ENCODE measurements at regions not wholly inside any gene's neighbourhood (a gene's known extent, or its start where the extent isn't known, plus 50 kb on each side); places are given as distances from the start of the nearest gene placed in this dataset.
A peak's percentile ranks its signal among the peaks of the same experiment; 100 is the strongest.
"Not testable (repeated sequence)": the region's sequence is repeated elsewhere in the genome, so short reads cannot be mapped to it uniquely, and the experiment has no call there.

DNA sequence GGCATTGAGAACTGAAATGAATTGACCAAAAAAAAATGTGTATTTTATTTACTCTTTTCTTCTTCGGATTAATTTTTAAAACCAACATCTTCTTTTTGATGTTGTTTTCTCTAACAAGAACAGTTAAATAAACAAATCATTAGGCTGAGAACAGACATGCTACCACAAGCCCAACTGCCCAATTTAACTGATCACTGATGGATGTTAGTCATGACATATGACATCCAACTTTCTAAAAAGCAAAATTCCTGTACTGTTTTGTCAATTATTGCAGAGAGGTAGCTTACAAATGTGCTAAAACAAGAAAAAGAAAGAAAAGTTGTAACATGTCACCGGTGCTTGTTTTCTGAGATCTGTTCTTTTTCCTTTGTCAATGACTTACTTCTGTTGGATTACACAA, 232.1 kb downstream of the C11orf87 start:
- DNase-seq (ENCODE audit: low spot score) = no peak
- in situ Hi-C loops (cut with HindIII; ENCODE audit: low sequenced_read_pairs) = no loop called here

DNA sequence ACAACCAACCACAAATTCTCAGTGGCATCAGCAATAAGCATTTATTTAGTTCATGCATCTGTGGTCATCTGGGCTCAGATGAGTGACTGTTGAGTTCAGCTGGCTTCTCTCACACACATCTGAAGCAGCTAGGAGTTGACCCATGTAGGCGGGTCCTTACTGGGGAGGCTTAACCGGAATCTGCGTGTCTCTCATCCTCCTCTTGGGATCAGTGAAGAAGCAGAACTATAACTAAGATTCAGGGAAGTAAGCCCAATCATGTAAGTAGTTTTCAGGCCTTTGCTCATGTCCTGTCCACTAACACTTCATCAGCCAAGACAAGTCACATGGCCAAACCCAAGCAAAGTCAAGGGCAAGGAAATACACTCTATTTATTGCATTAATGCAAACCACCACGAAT, 236.2 kb downstream of the C11orf87 start:
- DNase-seq (ENCODE audit: low spot score) = no peak
- in situ Hi-C loops (cut with HindIII; ENCODE audit: low sequenced_read_pairs) = no loop called here

DNA sequence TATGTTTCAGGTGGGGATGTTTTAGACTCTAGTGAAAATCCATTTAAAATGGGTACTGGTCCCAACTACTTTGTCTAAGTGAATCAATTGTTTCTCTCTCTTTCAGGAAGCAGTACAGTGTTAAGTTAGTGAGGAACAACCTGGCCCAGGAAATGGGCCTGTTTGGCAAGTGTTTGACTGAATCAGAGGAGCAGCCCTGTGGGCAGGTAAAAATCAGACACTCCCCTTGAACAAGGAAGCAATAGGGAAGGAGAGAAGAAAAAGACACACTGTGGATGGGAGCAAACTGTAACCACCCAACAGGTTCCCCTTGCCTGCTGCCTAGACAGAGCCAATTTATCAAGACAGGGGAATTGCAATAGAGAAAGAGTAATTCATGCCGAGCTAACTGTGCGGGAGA, 245.7 kb downstream of the C11orf87 start:
- in situ Hi-C loops (cut with HindIII; ENCODE audit: low sequenced_read_pairs) = no loop called here
- no peak for DNase-seq (ENCODE audit: low spot score)

DNA sequence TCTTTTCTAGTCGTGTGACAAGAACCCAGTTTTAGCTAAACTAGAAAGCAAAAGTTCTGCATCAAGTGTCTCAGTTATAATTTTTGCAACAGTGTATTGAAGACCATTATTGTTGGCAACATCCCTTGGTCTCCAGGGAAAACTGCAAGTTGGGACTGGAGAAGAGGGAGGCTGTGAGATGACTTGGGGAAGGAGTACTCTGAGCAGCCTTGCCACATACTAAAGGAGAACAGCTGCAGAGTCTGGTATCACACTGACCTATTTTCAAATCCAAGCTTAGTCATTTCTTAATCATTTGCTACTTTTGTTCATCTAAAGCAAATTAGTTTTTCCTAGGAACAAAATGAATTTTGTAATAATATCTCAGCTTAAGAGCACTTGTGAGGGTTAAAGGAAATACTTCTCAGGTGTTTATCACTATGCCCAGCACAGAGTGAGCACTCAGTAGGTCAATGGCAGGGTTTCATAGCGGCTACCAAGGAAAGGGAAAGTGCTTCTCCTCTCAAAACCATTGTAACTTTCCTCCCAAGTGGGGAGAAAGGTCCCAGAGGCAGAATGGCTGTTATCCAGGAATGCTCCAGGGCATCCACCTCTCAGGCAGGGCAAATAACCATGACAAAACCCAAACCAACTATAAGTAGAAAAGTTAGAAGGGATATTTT, 247.1 kb downstream of the C11orf87 start:
- no peak for DNase-seq (ENCODE audit: low spot score)
- in situ Hi-C loops (cut with HindIII; ENCODE audit: low sequenced_read_pairs) = no loop called here

DNA sequence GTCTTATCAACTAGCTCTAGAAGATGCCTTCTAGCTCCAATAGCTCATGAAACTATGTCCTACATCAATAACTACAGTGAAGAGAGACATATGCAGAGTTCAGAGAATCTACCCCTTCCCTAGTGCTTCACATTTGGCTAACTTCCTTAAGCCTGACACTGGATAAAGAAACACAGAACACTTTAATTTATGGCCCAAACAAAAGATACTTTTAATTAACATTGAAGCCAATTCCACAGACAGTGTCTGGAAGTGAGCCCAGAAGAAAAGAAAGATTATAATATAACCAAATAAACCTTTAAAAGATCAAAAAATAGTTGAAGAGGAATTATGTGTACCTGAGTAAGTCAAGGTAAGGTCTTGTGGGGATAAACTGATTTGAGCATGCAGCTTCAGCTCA, 255.2 kb downstream of the C11orf87 start:
- DNase-seq (ENCODE audit: low spot score) = no peak
- in situ Hi-C loops (cut with HindIII; ENCODE audit: low sequenced_read_pairs) = no loop called here

DNA sequence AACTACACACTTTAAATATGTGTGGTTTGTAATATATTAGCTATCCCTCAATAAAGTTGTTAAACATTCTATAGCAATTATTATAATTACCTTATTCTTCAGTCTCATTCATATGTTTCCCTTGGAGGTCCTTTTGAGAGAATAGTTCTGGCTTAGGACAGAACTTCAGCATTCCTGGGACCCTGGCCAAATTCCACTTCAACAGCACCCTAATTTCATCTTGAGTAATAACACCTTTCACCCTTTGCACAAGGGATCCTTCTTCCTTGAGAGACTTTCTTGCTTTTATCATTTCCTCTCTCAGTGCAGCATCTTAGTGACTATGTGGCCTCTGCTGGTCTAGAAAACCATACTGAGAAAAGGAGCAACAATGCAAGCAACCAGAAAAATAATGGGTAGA, 255.9 kb downstream of the C11orf87 start:
- in situ Hi-C loops (cut with HindIII; ENCODE audit: low sequenced_read_pairs) = no loop called here
- DNase-seq (ENCODE audit: low spot score) = no peak

DNA sequence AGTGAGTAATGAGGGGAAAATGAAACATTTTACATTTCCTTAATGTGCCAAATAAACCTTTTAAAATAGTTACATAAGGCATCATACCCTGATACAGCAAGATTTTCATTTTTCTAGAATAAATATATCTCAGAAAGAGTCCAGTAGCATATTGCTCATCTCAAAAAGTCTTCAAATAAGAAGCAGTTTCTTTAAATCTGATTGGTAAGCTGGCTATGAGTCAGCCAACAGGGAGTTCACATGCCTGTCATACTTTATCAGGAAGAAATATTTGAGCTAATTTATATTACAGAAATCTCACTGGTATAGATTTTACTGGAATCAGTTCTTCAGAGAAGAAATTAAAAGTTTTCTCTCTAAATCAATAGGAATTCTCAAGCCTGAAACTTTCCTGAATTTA, 258.1 kb downstream of the C11orf87 start:
- in situ Hi-C loops (cut with HindIII; ENCODE audit: low sequenced_read_pairs) = no loop called here
- DNase-seq (ENCODE audit: low spot score) = no peak

DNA sequence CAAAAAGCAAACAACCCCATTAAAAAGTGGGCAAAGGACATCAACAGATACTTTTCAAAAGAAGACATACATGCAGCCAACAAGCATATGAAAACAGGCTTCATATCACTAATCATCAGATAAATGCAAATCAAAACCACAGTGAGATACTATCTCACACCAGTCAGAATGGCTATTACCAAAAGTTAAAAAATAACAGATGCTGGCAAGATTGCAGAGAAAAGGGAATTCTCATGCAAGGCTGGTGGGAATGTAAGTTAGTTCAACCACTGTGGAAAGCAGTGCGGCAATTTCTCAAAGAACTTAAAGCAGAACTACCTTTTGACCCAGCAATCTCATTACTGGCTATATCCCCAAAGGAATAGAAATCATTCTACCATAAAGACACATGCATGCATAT, 260.8 kb downstream of the C11orf87 start:
- in situ Hi-C loops (cut with HindIII; ENCODE audit: low sequenced_read_pairs); DNase-seq (ENCODE audit: low spot score): not testable (repeated sequence)

DNA sequence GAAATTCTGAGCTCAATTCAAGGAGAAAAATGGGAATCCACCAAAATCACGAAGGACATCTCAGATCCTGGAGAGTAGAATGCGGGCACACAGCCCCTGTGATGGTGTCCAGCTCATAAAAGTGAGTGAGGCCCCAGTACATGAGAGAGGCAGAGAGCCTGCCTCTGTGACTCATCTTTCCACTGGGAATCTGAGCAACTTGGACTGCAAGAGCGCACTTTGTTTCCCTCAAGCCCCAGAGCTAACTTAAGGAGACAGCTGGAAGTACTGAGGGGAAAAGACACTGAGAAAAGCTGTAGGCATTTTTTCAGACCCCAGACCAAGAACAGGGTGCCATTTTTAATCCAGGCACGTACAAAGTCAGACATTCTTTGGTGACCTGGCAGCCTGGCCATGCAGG, 273.7 kb downstream of the C11orf87 start:
- in situ Hi-C loops (cut with HindIII; ENCODE audit: low sequenced_read_pairs) = no loop called here
- no peak for DNase-seq (ENCODE audit: low spot score)

DNA sequence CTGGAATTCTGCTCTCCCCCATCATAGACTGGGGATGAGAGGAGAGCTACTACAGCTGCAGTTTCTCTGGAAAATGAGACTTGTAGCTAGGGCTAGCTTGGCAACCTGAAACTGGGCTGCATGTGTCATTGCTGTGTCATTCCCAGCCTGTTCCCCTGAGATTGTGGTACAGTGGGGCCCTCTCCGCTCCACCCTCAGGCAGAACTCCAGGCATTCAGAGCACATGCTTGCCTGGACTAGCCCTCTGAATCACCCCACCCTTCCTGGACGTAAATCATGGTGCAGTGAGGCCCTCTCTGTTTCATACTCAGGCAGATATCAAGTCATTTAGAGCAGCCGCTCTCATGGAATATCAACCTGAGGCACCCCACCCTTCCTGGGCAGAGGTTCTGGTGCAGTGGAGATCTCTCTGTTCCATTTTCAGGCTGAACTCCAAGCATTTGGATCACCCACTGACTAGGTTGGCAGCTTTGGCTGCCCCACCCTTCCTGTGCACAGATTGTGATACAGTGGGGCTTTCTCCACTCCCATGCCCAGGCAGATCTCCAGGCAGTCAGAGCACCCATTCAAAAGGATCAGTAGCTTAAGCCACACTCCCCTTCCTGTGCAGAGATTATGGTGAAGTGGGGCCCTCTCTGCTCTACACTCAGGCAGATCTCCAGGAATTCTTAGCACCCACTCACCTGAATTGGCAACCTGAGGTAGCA, 274.4 kb downstream of the C11orf87 start:
- no peak for DNase-seq (ENCODE audit: low spot score)
- in situ Hi-C loops (cut with HindIII; ENCODE audit: low sequenced_read_pairs) = no loop called here

DNA sequence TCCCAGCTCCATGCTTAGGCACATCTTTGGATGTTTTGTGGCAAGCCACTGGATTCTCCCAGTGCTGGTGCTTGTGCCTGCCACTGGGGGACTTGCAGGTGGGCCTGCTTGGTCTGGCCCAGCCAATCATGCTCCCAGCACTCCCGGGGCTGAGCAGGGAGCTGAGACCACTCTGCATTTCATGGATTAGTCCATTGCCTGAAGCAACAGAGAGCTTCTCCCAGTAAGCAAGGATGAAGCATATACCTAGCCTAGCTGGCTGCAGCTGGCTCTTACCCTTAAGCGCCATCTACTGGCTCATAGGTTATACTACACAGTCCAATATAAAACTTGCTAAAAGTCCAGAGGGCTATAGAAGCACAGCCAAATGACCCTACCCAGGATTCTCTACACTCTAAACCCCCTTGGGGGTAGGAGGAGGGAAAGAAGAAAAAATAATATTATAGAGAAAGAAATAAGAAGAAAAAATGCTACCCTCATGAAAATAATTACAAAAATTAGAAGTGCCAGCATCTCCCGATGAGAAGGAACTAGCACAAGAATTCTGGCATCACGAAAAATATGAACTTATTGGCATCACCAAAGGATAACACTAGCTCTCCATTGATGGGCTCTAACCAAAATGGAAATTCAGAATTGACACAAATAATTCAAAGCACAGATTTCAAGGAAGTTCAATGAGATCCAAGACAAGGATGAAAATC, 275.3 kb downstream of the C11orf87 start:
- in situ Hi-C loops (cut with HindIII; ENCODE audit: low sequenced_read_pairs) = no loop called here
- peak; percentile 13 for DNase-seq (ENCODE audit: low spot score)

DNA sequence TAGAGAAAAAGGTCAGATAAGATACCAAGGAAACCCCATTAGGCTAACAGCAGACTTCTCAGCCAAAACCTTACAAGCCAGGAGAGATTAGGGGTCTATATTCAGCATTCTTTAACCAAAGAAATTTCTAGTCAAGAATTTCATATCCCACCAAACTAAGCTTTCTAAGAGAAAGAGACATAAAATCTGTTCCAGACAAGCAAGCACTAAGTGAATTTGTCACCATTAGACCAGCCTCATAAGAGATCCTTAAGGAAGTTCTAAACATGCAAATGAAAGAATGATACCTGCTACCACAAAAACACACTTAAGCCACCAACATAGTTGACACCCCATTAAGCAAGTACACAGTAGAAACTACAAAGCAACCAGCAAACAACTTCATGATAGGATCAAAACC, 276.2 kb downstream of the C11orf87 start:
- no peak for DNase-seq (ENCODE audit: low spot score)
- in situ Hi-C loops (cut with HindIII; ENCODE audit: low sequenced_read_pairs) = no loop called here

DNA sequence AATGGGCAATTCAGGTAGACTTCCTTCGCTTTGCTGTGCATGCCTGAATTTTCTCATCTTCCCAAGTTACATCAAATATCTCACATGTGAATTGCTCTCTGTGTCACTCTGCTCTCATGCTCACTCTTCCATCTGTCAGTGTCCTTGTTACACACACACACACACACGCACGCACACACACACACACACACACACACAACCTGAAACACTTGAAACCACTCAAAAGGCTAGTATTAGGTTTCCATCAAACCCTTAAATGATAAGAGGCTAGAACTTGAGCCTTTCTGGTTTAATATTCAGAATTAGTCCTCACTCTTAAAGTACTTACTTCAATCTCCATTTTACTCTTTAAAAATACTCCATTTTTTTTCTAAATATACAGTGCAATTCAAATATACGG, 282.4 kb downstream of the C11orf87 start:
- DNase-seq (ENCODE audit: low spot score) = no peak
- in situ Hi-C loops (cut with HindIII; ENCODE audit: low sequenced_read_pairs) = no loop called here

DNA sequence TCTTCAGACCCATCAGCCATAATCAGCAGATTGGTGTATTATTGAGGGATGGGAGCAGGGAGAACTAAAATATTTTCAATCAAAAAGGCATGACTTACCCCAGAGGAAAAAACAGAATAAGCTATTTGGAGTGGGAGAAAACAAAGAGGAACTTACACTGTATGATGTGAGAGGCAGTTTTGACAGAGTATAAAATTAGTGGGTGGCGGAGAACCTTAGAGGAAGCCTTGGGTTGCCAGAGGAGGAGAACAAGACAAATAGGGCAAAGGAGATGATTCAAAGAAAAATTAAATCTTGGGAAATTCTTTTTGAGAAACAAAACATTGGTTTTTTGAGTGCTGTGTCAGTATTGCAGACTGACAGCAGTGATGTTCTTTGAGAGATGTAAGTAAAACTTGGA, 285.0 kb downstream of the C11orf87 start:
- in situ Hi-C loops (cut with HindIII; ENCODE audit: low sequenced_read_pairs) = no loop called here
- no peak for DNase-seq (ENCODE audit: low spot score)

DNA sequence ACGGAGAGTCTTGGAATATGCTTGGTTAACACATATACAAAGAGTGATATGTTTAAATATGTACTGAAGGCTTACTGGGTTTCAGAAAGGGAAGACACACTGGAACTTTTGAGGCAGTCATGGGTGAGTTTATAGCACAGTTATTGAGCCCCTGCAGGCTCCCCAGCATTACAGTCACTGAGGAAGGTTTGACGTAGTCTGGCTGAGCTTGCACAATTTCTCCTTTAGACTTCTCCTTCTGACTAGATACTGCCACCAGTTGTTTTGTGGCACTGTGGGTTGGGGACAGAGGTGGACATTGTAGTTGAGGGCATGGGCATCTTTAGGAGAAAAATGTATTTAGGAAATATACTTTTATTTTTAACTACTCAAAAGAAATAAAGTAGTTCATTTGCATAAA, 285.4 kb downstream of the C11orf87 start:
- no peak for DNase-seq (ENCODE audit: low spot score)
- in situ Hi-C loops (cut with HindIII; ENCODE audit: low sequenced_read_pairs) = no loop called here

DNA sequence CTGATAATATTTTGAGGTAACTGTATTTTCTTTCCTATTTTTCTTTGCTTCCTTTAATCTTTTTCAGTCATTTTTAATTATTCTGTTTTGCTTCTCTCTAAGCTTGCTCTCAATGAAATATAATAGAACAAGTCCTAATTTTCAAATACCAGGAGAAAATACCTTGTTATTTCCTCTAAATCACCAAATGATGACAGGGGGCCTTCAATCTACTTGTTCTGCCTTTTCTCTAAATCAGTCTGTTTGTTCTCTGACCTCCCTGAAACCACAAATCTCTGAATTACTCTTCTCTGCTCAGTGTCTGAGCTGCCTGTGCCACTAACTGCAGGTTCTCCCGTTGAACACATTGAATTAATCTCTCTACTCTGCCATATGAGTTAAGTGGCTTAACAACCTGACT, 286.2 kb downstream of the C11orf87 start:
- in situ Hi-C loops (cut with HindIII; ENCODE audit: low sequenced_read_pairs) = no loop called here
- DNase-seq (ENCODE audit: low spot score) = no peak

DNA sequence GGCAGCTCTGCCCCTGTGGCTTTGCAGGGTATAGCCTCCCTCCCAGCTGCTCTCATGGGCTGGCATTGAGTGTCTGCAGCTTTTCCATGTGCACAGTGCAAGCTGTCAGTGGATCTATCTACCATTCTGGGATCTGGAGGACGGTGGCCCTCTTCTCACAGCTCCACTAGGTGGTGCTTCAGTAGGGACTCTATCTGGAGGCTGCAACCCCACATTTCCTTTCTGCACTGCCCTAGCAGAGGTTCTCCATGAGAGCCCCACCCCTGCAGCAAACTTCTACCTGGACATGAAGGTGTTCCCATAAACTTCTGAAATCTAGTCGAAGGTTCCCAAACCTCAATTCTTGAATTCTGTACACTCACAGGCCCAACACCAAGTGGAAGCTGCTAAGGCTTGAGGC, 292.5 kb downstream of the C11orf87 start:
- DNase-seq (ENCODE audit: low spot score); in situ Hi-C loops (cut with HindIII; ENCODE audit: low sequenced_read_pairs): not testable (repeated sequence)

DNA sequence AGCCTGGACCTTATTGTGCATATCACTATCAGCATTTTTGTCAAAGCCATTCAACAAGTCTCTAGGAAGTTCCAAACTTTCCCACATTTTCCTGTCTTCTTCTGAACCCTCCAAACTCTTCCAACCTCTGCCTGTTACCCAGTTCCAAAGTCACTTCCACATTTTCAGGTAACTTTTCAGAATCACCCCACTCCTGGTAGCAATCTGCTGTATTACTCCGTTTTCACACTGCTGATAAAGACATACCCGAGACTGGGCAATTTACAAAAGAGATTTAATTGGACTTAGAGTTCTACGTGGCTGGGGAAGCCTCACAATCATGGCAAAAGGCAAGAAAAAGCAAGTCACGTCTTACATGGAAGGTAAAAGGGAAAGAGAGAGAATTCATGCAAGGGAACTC, 293.4 kb downstream of the C11orf87 start:
- DNase-seq (ENCODE audit: low spot score); in situ Hi-C loops (cut with HindIII; ENCODE audit: low sequenced_read_pairs): not testable (repeated sequence)

DNA sequence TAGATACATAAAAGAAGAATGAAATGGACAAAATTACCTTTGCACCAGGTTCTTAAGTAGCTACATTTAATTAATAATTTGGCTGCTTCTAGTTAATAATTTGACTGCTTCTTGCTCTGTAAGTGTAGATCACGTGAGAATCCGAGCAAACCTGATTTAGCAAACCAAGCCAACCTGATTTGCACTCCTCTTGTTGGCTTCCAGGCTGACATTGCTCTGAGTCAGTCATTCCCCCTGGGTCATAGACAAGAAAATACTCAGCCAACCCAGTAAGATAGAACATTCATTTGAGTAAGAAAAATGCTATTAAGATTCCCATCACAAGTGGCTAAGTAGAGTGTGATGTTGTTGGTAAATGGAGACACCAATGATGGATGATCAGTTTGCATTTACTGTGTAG, 304.1 kb downstream of the C11orf87 start:
- no peak for DNase-seq (ENCODE audit: low spot score)
- in situ Hi-C loops (cut with HindIII; ENCODE audit: low sequenced_read_pairs) = no loop called here

DNA sequence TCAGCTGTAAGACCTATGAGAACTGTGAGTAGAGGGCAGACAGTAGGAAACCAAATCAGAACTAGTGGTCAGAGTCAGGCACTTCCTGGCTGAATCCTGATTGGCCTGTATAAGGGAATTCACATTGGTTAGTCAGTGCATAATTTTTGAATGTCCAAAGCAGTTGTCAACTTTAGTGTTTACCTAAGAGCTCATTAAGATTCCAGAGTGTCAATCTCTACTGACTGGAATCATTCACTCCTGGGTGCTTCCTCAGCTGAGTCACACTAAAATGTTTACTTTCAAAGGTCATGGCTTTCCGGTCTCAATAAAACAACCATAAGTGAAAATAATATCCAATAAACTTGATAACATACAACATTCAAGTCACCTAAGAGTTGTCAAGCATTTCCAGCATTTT, 306.1 kb downstream of the C11orf87 start:
- DNase-seq (ENCODE audit: low spot score) = no peak
- in situ Hi-C loops (cut with HindIII; ENCODE audit: low sequenced_read_pairs) = no loop called here

DNA sequence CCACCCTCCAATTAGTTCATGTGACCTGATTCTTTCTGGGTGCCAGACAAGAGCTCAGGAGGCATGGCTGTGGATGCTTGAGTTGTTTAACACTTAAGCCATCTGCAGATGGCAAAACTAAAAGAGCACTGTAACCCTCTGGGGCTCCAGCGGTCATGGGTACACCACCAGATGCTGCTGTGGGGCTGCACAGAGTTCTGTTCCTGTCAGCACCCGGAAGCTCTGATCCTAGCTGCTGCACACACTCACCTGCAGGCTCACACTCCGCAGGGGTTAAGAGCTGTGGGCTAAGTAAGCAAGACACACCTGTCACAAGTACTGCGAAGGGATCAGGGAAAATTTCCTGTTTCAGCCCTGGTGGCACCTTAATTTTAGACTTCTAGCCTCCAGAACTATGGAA, 307.8 kb downstream of the C11orf87 start:
- in situ Hi-C loops (cut with HindIII; ENCODE audit: low sequenced_read_pairs) = no loop called here

More for the DNA sequence above, 307.8 kb downstream of the C11orf87 start:
- DNase-seq (ENCODE audit: low spot score) = no peak
